ENCODE measurements at regions not wholly inside any gene's neighbourhood (a gene's known extent, or its start where the extent isn't known, plus 50 kb on each side); places are given as distances from the start of the nearest gene placed in this dataset.

GRCh38 chr13:55087085-55087484 lies 2053.6 kb upstream of the PRR20A start:
- Histone ChIP-seq H3K27ac (ENCODE audit: extremely low read depth, low read depth, low read length) (no peak overlapping the region), H3K4me1 (ENCODE audit: control insufficient read depth, insufficient read depth, low read length) (no peaks in the 10 kb centered on the region), H3K9me3 (ENCODE audit: control insufficient read depth, insufficient read depth, low read depth, low read length) (no peaks in the 10 kb centered on the region), H3K4me3 (ENCODE audit: low read depth, low read length) (no peak overlapping the region), H3K36me3 (ENCODE audit: control insufficient read depth in 2 of 2, insufficient read depth in 1 of 2, low read length in 2 of 2) (no peaks in the 10 kb centered on the region)
- CTCF ChIA-PET = no interaction called here
- no peak for TF ChIP-seq ZNF776 (tag by site-specific recombination; IDR thresholded peaks at IDR 0.05; ENCODE audit: borderline replicate concordance)
- no peak for TF ChIP-seq ZNF677 (tag by site-specific recombination; IDR thresholded peaks at IDR 0.05)
- no peak for TF ChIP-seq SCRT1 (tag by site-specific recombination; IDR thresholded peaks at IDR 0.05; ENCODE audit: borderline replicate concordance)
- TF ChIP-seq ZNF174 (tag by site-specific recombination; IDR thresholded peaks at IDR 0.05) = no peak
- TF ChIP-seq ZNF555 (tag by site-specific recombination; conservative IDR thresholded peaks at IDR 0.05) = no peak
- no peak for TF ChIP-seq ZNF335 (tag by site-specific recombination; conservative IDR thresholded peaks at IDR 0.05)
- POLR2A ChIA-PET = no interaction called here

GRCh38 chr13:55090612-55091011 lies 2050.1 kb upstream of the PRR20A start:
- Histone ChIP-seq H3K4me1 (ENCODE audit: control insufficient read depth, insufficient read depth, low read length) (no peaks in the 10 kb centered on the region), H3K27ac (ENCODE audit: extremely low read depth, low read depth, low read length) (no peak overlapping the region), H3K4me3 (ENCODE audit: low read depth, low read length) (no peak overlapping the region), H3K9me3 (ENCODE audit: control insufficient read depth, insufficient read depth, low read depth, low read length) (no peaks in the 10 kb centered on the region), H3K36me3 (ENCODE audit: control insufficient read depth in 2 of 2, insufficient read depth in 1 of 2, low read length in 2 of 2) (no peaks in the 10 kb centered on the region)
- ChIA-PET CTCF (no interaction called here), POLR2A (no interaction called here)
- TF ChIP-seq KLF8 (tag by site-specific recombination; IDR thresholded peaks at IDR 0.05) (no peak), ZFP3 (tag by site-specific recombination; IDR thresholded peaks at IDR 0.05; ENCODE audit: low read depth) (no peak), PRDM1 (tag by site-specific recombination; IDR thresholded peaks at IDR 0.05) (no peak), ZNF274 (IDR thresholded peaks at IDR 0.05; ENCODE audit: low read length) (no peak), ZNF274 (tag by site-specific recombination; IDR thresholded peaks at IDR 0.05; ENCODE audit: borderline replicate concordance) (no peak), ZNF292 (tag by site-specific recombination; IDR thresholded peaks at IDR 0.05; ENCODE audit: borderline replicate concordance, low read depth) (no peak), ZEB2 (tag by site-specific recombination; IDR thresholded peaks at IDR 0.05) (no peak), ZNF169 (tag by site-specific recombination; IDR thresholded peaks at IDR 0.05) (no peak), CTCF (tag by site-specific recombination; IDR thresholded peaks at IDR 0.05) (no peak), ATF2 (tag by site-specific recombination; IDR thresholded peaks at IDR 0.05; ENCODE audit: low read depth) (no peak), ZNF10 (tag by site-specific recombination; IDR thresholded peaks at IDR 0.05) (no peak), ZNF514 (tag by site-specific recombination; IDR thresholded peaks at IDR 0.05) (no peak), MZF1 (tag by site-specific recombination; IDR thresholded peaks at IDR 0.05; ENCODE audit: borderline replicate concordance) (no peak), ZNF423 (tag by site-specific recombination; IDR thresholded peaks at IDR 0.05) (no peak), ZNF155 (tag by site-specific recombination; IDR thresholded peaks at IDR 0.05) (no peak), ZNF37A (tag by site-specific recombination; IDR thresholded peaks at IDR 0.05) (no peak), ZNF302 (tag by site-specific recombination; IDR thresholded peaks at IDR 0.05; ENCODE audit: low read depth) (no peak), ZNF248 (tag by site-specific recombination; IDR thresholded peaks at IDR 0.05) (no peak), SP2 (tag by site-specific recombination; IDR thresholded peaks at IDR 0.05) (no peak), ZBTB49 (tag by site-specific recombination; IDR thresholded peaks at IDR 0.05; ENCODE audit: low read depth) (no peak), SCRT1 (tag by site-specific recombination; IDR thresholded peaks at IDR 0.05; ENCODE audit: borderline replicate concordance) (no peak)
